ENCODE measurements at regions not wholly inside any gene's neighbourhood (a gene's known extent, or its start where the extent isn't known, plus 50 kb on each side); places are given as distances from the start of the nearest gene placed in this dataset.

DNA sequence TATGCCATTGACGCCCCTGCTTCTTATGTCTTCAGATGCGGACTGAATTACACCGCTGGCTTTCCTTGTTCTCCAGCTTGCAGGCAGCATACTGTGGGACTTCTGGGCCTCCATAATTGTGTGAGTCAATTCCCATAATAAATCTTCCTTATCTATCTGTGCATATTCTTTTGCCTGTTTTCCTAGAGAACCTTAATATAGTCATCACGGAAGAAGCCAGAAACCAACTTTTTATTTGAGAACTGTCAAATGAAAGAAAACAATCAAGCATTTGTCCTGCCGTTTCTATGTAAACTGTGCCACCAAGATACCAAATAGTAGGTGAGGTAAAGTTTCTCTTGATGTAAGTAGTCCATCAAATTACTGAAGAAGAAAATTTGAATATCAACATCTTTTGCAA, 51.8 kb upstream of the B3GALNT1 start:
- TF ChIP-seq, protein P1, sequence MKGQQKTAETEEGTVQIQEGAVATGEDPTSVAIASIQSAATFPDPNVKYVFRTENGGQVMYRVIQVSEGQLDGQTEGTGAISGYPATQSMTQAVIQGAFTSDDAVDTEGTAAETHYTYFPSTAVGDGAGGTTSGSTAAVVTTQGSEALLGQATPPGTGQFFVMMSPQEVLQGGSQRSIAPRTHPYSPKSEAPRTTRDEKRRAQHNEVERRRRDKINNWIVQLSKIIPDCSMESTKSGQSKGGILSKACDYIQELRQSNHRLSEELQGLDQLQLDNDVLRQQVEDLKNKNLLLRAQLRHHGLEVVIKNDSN (IDR thresholded peaks at IDR 0.05): no peak
- no peak for TF ChIP-seq YY1 (IDR thresholded peaks at IDR 0.05; ENCODE audit: low read depth)
- no peak for TF ChIP-seq EP300 (IDR thresholded peaks at IDR 0.05; ENCODE audit: borderline replicate concordance)
- no peak for TF ChIP-seq NFIC (IDR thresholded peaks at IDR 0.05)
- no peak for TF ChIP-seq RAD21 (IDR thresholded peaks at IDR 0.05; ENCODE audit: low read depth)
- no peak for TF ChIP-seq TAF1 (IDR thresholded peaks at IDR 0.05; ENCODE audit: low read depth)
- TF ChIP-seq EGR1 (IDR thresholded peaks at IDR 0.05): no peak
- TF ChIP-seq TCF12 (IDR thresholded peaks at IDR 0.05; ENCODE audit: low read depth): no peak

DNA sequence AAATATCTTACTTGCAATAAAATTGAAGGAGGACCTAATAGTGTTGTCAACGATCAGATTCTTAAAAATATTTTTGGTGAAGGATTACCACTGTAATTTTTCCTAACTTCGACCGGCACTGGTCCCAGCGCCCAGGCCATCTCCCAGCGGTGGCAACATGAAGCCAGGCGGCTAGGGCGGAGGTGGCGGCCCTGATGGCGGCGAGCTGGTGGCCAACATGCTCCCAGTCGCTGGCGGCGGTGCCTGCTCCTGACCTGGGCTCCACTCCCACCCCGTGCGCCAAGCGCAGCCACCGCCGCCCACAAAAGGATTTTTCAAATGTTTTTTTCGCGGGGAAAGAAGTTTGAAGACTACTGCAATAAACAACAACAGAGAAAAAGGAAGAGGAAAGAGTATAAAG, 56.5 kb upstream of the B3GALNT1 start:
- TF ChIP-seq, protein P2, sequence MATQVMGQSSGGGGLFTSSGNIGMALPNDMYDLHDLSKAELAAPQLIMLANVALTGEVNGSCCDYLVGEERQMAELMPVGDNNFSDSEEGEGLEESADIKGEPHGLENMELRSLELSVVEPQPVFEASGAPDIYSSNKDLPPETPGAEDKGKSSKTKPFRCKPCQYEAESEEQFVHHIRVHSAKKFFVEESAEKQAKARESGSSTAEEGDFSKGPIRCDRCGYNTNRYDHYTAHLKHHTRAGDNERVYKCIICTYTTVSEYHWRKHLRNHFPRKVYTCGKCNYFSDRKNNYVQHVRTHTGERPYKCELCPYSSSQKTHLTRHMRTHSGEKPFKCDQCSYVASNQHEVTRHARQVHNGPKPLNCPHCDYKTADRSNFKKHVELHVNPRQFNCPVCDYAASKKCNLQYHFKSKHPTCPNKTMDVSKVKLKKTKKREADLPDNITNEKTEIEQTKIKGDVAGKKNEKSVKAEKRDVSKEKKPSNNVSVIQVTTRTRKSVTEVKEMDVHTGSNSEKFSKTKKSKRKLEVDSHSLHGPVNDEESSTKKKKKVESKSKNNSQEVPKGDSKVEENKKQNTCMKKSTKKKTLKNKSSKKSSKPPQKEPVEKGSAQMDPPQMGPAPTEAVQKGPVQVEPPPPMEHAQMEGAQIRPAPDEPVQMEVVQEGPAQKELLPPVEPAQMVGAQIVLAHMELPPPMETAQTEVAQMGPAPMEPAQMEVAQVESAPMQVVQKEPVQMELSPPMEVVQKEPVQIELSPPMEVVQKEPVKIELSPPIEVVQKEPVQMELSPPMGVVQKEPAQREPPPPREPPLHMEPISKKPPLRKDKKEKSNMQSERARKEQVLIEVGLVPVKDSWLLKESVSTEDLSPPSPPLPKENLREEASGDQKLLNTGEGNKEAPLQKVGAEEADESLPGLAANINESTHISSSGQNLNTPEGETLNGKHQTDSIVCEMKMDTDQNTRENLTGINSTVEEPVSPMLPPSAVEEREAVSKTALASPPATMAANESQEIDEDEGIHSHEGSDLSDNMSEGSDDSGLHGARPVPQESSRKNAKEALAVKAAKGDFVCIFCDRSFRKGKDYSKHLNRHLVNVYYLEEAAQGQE (IDR thresholded peaks at IDR 0.05; ENCODE audit: low read depth): no peak
- TF ChIP-seq YY1 (IDR thresholded peaks at IDR 0.05; ENCODE audit: low read depth) (no peak), EP300 (IDR thresholded peaks at IDR 0.05; ENCODE audit: borderline replicate concordance) (no peak), RAD21 (IDR thresholded peaks at IDR 0.05; ENCODE audit: low read depth) (no peak), TAF1 (IDR thresholded peaks at IDR 0.05; ENCODE audit: low read depth) (no peak), CEBPB (IDR thresholded peaks at IDR 0.05) (no peak), FOXM1 (IDR thresholded peaks at IDR 0.05; ENCODE audit: borderline replicate concordance, low read depth) (no peak), NFIC (IDR thresholded peaks at IDR 0.05) (no peak)
- TF ChIP-seq, protein P3, sequence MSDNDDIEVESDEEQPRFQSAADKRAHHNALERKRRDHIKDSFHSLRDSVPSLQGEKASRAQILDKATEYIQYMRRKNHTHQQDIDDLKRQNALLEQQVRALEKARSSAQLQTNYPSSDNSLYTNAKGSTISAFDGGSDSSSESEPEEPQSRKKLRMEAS (IDR thresholded peaks at IDR 0.05): no peak

DNA sequence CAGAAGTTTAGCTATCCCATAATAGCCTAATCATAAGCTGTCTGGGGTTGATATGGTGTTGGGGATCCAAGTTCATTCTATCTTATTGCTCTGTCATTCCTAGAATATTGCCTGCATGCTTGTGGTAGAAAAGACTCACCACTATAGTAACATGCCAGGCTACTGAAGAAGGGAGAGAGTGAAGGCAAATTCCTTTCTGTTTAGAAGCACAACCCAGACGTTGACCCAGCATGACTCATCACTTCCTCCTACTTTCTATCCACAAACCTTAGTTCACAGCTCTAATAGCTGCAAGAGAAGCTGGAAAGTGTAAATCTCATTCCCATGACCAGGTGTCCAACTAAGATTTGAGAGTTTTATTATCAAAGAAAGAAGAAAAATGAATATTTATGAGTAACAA, 57.8 kb upstream of the NMD3 start:
- TF ChIP-seq, protein P1 (IDR thresholded peaks at IDR 0.05): peak; percentile 29; the same call in 1 of the 2 replicates
- TF ChIP-seq ZBTB7A (IDR thresholded peaks at IDR 0.05; ENCODE audit: low read depth): no peak

DNA sequence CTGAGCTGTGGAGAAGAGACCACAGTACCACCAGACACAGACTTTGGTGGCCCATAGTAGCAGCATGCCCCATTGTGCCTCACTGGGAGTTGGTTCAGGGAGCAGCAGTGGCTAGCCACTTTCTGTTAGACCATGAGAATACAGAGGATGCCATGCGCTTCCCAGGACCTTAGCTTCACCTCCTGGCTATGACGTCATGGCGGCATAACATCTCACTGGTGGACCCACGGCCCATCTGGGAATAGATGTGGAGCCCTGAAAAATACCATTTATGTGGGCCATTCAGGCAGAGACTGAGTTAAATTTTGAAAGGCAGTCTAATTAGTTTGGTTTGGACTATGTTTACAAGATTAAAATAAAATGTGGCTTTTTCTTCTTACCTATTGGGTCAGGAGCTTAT, 55.1 kb upstream of the NMD3 start:
- no peak for TF ChIP-seq CEBPB (IDR thresholded peaks at IDR 0.05)
- TF ChIP-seq, protein P1 (IDR thresholded peaks at IDR 0.05): no peak
- TF ChIP-seq TEAD4 (IDR thresholded peaks at IDR 0.05): no peak
- no peak for TF ChIP-seq FOXM1 (IDR thresholded peaks at IDR 0.05; ENCODE audit: borderline replicate concordance, low read depth)
- TF ChIP-seq EP300 (IDR thresholded peaks at IDR 0.05; ENCODE audit: borderline replicate concordance): no peak
- no peak for TF ChIP-seq EGR1 (IDR thresholded peaks at IDR 0.05)
- TF ChIP-seq, protein P3 (IDR thresholded peaks at IDR 0.05): no peak
- TF ChIP-seq TAF1 (IDR thresholded peaks at IDR 0.05; ENCODE audit: low read depth): no peak
- no peak for TF ChIP-seq NFIC (IDR thresholded peaks at IDR 0.05)
- TF ChIP-seq ZBTB7A (IDR thresholded peaks at IDR 0.05; ENCODE audit: low read depth): no peak
- no peak for TF ChIP-seq CREB1 (IDR thresholded peaks at IDR 0.05; ENCODE audit: low read depth)
- TF ChIP-seq, protein P2 (IDR thresholded peaks at IDR 0.05; ENCODE audit: low read depth): no peak

DNA sequence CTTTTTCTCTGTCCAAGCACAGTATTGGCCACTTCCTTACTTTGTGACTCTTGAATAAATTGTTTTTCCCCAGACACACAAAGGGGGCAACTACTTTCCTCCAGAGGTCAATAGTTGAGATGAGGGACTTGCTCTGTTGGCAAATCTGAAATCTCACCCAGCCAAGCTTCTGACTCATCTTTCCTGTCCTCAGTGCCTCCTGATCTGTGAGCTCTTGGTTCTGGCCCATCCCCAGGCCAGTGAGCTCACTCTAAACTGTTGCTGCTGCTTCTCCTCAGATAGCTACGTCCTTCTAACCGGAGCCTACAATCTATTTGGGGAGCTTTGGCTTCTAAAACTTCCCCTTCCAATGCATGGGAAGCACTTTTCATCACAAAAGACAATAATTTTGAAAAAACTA, 50.0 kb upstream of the NMD3 start:
- TF ChIP-seq ZBTB7A (IDR thresholded peaks at IDR 0.05; ENCODE audit: low read depth) (no peak), NFIC (IDR thresholded peaks at IDR 0.05) (no peak), TEAD4 (IDR thresholded peaks at IDR 0.05) (no peak), YY1 (IDR thresholded peaks at IDR 0.05; ENCODE audit: low read depth) (no peak), CEBPB (IDR thresholded peaks at IDR 0.05) (no peak), CREB1 (IDR thresholded peaks at IDR 0.05; ENCODE audit: low read depth) (no peak), RAD21 (IDR thresholded peaks at IDR 0.05; ENCODE audit: low read depth) (no peak), TAF1 (IDR thresholded peaks at IDR 0.05; ENCODE audit: low read depth) (no peak)
- TF ChIP-seq, protein P3 (IDR thresholded peaks at IDR 0.05): no peak
- TF ChIP-seq, protein P1 (IDR thresholded peaks at IDR 0.05): no peak

Data from Ishikawa (cell line).